GM12865 (cell line): ENCODE measurements at regions not wholly inside any gene's neighbourhood (a gene's known extent, or its start where the extent isn't known, plus 50 kb on each side); places are given as distances from the start of the nearest gene placed in this dataset.
A peak's percentile ranks its signal among the peaks of the same experiment; 100 is the strongest.
"Not testable (repeated sequence)": the region's sequence is repeated elsewhere in the genome, so short reads cannot be mapped to it uniquely, and the experiment has no call there.

Experiments used
- DNase-seq: peaks from one replicate; pipeline ENCODE4 v3.0.0; 2010; ENCODE audit warnings: low read depth
- H3K4me3 ChIP-seq: 2 replicates; pipeline ENCODE4 v1.5.1; 2011; ENCODE audit warnings: mild to moderate bottlenecking, low read depth, low read length, control low read depth
- TF ChIP-seq, protein P1 (sequence below): IDR thresholded peaks from 2 replicates; pipeline ENCODE4 v1.5.1; 2011; ENCODE audit warnings: low read length, control low read depth, low read depth, inconsistent platforms; ENCODE audit not compliant: insufficient read depth; ENCODE audit errors: missing control alignments

DNA sequence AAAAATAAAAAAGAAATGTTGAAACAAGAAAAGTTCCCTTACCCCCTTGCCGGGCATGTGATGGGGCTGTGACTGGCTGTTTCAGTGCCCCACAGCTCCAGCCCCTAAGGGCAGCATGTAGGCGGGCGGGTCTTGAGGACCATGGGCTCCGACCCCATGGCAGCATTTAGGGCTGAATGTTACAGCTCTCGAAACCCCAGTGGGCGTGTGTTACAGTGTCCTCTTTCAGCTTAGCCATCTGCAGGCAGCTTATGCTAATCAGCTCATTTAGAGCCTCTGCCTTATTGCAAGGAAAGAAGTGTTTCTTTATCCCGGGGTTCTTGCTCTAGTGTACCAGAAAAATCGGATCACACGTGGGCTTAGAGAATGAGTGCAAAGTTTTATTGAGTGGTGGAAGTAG, 497.4 kb upstream of the CYLC2 start:
- TF ChIP-seq, protein P1, sequence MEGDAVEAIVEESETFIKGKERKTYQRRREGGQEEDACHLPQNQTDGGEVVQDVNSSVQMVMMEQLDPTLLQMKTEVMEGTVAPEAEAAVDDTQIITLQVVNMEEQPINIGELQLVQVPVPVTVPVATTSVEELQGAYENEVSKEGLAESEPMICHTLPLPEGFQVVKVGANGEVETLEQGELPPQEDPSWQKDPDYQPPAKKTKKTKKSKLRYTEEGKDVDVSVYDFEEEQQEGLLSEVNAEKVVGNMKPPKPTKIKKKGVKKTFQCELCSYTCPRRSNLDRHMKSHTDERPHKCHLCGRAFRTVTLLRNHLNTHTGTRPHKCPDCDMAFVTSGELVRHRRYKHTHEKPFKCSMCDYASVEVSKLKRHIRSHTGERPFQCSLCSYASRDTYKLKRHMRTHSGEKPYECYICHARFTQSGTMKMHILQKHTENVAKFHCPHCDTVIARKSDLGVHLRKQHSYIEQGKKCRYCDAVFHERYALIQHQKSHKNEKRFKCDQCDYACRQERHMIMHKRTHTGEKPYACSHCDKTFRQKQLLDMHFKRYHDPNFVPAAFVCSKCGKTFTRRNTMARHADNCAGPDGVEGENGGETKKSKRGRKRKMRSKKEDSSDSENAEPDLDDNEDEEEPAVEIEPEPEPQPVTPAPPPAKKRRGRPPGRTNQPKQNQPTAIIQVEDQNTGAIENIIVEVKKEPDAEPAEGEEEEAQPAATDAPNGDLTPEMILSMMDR = no peak
- H3K4me3 ChIP-seq = peak overlapping the region; percentile 52
- DNase-seq = peak; percentile 55

DNA sequence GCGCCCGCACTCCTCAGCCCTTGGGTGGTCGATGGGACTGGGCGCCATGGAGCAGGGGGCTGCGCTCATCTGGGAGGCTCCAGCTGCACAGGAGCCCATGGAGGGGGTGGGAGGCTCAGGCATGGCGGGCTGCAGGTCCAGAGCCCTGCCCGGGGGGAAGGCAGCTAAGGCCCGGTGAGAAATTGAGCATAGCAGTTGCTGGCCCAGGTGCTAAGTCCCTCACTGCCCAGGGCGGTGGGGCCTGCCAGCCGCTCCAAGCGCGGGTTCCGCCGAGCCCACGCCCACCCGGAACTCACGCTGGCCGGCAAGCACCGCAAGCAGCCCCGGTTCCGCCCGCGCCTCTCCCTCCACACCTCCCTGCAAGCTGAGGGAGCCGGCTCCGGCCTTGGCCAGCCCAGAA, 508.2 kb upstream of the CYLC2 start:
- DNase-seq, H3K4me3 ChIP-seq: not testable (repeated sequence)

DNA sequence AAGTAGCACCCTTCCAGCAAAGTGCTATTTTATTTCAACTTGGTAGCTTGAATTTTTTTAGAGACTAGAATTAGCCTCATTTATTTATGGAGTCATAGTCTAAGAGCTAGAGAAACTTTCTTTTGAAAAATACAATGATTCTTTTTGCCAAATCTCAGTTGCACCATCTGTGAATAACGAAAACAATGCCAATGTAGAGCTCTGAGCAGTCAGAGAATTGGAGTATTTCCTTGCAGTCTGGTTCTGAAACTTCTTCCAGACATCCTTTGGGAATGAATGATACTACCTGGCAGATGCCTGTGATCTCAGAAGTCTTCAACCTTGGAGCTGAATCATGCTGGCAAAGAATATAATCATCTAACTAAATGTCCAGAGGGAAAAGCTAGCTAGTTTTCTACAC, 511.5 kb upstream of the CYLC2 start:
- DNase-seq = no peak
- H3K4me3 ChIP-seq = no peak overlapping the region
- TF ChIP-seq, protein P1 = no peak

DNA sequence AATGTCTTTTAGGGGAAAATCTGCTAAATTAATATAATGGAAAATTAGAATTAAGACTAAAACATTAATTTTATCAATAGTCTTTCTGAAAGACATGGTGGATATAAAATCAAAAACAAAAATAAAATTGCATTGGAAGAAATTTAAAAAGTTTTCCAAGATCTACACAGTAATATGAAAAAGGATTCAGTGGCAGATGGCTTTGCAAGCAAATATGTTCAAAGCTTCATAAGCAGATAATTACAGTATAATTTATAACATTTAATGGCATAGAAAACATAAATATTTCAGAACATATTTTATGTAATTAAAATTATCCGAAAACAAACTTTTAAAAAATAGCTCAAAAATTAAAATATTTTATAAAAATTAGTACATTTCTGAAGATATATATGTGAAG, 512.4 kb upstream of the CYLC2 start:
- no peak overlapping the region for H3K4me3 ChIP-seq
- TF ChIP-seq, protein P1 = no peak
- no peak for DNase-seq

DNA sequence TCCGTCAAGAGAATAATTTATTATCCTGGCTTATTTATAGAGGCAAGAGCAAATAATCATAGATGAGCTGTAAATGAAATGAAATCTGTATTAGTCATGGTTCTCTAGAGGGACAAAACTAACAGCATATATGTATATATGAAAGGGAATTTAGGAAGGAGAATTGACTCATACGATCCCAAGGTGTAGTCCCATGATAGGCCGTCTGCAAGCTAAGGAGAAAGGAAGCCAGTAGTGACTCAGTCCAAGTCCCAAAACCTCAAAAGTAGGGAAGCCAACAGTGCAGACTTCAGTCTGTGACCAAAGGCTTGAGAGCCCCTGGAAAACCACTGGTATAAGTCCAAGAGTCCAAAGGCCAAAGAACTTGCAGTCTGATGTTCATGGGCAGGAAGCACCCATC, 515.9 kb upstream of the CYLC2 start:
- DNase-seq = no peak
- H3K4me3 ChIP-seq = no peak overlapping the region
- TF ChIP-seq, protein P1 = no peak

DNA sequence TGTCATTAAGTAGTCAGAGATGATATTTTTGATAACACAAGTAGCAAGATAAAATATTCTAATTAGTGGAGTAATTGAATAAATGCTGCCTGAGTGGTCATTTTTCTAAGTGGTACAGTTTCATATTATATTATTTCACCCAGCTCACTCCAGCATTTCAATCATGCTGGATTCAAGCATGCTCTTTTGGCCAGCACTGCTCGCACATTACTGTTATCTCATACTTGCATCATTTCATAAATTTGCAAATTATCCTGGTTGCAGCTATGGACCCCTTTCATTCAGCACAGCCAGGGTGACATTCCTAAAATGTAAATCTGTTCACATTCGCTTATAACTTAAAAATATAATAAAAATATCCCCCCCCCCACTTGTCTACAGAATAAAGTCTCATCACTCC, 520.8 kb upstream of the CYLC2 start:
- TF ChIP-seq, protein P1 = no peak
- H3K4me3 ChIP-seq = no peak overlapping the region
- DNase-seq = no peak

DNA sequence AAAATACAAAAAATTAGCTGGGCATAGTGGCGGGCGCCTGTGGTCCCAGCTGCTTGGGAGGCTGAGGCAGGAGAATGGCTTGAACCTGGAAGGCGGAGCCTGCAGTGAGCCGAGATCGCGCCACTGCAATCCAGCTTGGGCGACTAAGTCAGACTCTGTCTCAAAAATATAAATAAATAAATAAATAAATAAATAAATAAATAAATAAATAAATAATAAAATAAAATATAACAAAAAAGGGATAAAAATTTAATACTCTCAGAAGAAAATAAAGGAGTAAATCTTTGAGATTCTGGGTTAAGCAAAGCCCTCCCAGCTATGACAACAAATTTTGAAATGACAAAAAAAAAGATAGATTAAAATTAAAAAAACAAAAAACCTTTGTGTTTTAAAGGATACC, 525.7 kb upstream of the CYLC2 start:
- not testable (repeated sequence) for H3K4me3 ChIP-seq, DNase-seq

DNA sequence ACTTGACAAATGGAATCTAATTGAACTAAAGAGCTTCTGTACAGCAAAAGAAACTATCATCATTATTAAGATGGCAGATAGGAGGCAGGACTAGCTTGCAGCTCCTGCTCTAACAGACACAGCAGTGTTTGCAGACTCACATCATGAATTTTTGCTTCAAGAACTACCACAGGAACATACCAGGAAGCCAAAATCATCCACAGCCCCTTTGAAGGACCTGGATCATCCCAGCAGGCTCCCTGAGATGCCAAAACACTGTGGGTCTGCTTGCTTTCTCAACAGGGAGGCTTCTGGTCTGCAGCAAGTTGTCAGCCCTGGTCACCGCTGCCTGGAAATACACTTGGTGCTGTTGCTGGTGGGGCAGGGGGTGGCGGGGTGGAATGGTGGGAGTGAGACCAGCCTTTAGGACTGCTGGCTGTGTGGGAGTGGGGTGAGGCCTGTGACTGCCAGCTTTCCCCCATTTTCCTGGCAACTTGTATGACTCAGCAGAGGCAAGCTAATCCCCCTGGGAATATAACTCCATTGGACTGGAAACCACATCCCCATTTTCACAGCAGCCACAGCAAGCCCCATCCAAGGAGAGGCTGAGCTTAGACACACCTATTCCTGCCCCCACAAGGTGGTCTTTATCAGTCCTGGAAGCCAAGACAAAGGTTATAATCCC, 533.8 kb upstream of the CYLC2 start:
- no peak overlapping the region for H3K4me3 ChIP-seq
- no peak for DNase-seq
- TF ChIP-seq, protein P1 = no peak
